Caco-2 (cell line): ENCODE measurements at regions not wholly inside any gene's neighbourhood (a gene's known extent, or its start where the extent isn't known, plus 50 kb on each side); places are given as distances from the start of the nearest gene placed in this dataset.

Experiments
- BruUV-seq: library from RNA; stranded (reverse); fragments of 400-500 nt; replicated peaks from 2 replicates; lab custom pipeline; 2021; lab: Mats Ljungman, UMichigan
- CTCF ChIA-PET: fragments of 300-600 bp; sonication (Branson Sonifier 250); formaldehyde crosslinking; loops from one replicate; lab custom pipeline; 2022; ENCODE audit warnings: antibody characterized with exemption; lab: Charles Lee
- POLR2A ChIA-PET: fragments of 300-600 bp; sonication (Branson Sonifier 250); formaldehyde crosslinking; loops from one replicate; lab custom pipeline; 2022; ENCODE audit warnings: antibody characterized with exemption; lab: Charles Lee
- DNase-seq, 2 experiments: peaks; one replicate each; pipeline versions ENCODE4 v3.0.0 to v3.0.0-alpha.2; 2020 to 2022
- H3K27me3 ChIP-seq: replicated peaks from 2 replicates; pipeline ENCODE4 v1.6.0; 2011; ENCODE audit warnings: low read length; ENCODE audit not compliant: control insufficient read depth, insufficient read depth
- H3K36me3 ChIP-seq: 2 replicates; pipeline ENCODE4 v1.5.1; 2011; ENCODE audit warnings: low read length; ENCODE audit not compliant: control insufficient read depth, insufficient read depth
- H3K4me1 ChIP-seq: fragments of 250-450 bp; sonication (Bioruptor Pico); 2 replicates; pipeline ENCODE4 v1.5.1; 2020; ENCODE audit warnings: mild to moderate bottlenecking
- H3K4me3 ChIP-seq: 2 replicates; pipeline ENCODE4 v1.5.1; 2011; ENCODE audit warnings: low read depth, mild to moderate bottlenecking, control low read depth, low read length
- H3K9me3 ChIP-seq: fragments of 250-450 bp; sonication (Bioruptor Pico); 2 replicates; pipeline ENCODE4 v1.5.1; 2020; ENCODE audit warnings: mild to moderate bottlenecking, moderate library complexity
- H3K27ac Mint-ChIP-seq: one replicate; pipeline ENCODE4 v1.8.0; 2022; ENCODE audit warnings: mixed read lengths; ENCODE audit not compliant: unreplicated experiment
- H3K27me3 Mint-ChIP-seq: one replicate; pipeline ENCODE4 v1.8.0; 2022; ENCODE audit warnings: mixed read lengths; ENCODE audit not compliant: insufficient read depth, unreplicated experiment
- H3K36me3 Mint-ChIP-seq: one replicate; pipeline ENCODE4 v1.8.0; 2022; ENCODE audit warnings: mild to moderate bottlenecking, mixed read lengths; ENCODE audit not compliant: insufficient read depth, unreplicated experiment
- H3K4me1 Mint-ChIP-seq: one replicate; pipeline ENCODE4 v1.8.0; 2022; ENCODE audit warnings: low read depth, mixed read lengths; ENCODE audit not compliant: unreplicated experiment
- H3K4me3 Mint-ChIP-seq: one replicate; pipeline ENCODE4 v1.8.0; 2022; ENCODE audit warnings: mild to moderate bottlenecking, moderate library complexity, mixed read lengths; ENCODE audit not compliant: unreplicated experiment
- H3K9me3 Mint-ChIP-seq: one replicate; pipeline ENCODE4 v1.8.0; 2022; ENCODE audit warnings: mixed read lengths; ENCODE audit not compliant: unreplicated experiment
- intact Hi-C: fragments of 100-400 bp; cut with micrococcal nuclease; formaldehyde crosslinking; loops from one replicate; pipeline ENCODE4 v1.10.0; 2022; ENCODE audit not compliant: unreplicated experiment
- TF ChIP-seq, protein P1 (sequence below), 2 experiments: fragments of 200-600 bp in 1 of 2; IDR thresholded peaks; 1 replicate in 1 of 2; 2 replicates in 1 of 2; pipeline versions ENCODE4 v1.5.1 to v1.8.0; 2011 to 2022; ENCODE audit warnings: antibody characterized with exemption in 1 of 2, control low read depth in 1 of 2, inconsistent platforms in 1 of 2, low read depth in 1 of 2, low read length in 1 of 2, mild to moderate bottlenecking in 1 of 2, moderate library complexity in 1 of 2; ENCODE audit not compliant: insufficient read depth in 1 of 2, severe bottlenecking in 1 of 2, unreplicated experiment in 1 of 2

DNA sequence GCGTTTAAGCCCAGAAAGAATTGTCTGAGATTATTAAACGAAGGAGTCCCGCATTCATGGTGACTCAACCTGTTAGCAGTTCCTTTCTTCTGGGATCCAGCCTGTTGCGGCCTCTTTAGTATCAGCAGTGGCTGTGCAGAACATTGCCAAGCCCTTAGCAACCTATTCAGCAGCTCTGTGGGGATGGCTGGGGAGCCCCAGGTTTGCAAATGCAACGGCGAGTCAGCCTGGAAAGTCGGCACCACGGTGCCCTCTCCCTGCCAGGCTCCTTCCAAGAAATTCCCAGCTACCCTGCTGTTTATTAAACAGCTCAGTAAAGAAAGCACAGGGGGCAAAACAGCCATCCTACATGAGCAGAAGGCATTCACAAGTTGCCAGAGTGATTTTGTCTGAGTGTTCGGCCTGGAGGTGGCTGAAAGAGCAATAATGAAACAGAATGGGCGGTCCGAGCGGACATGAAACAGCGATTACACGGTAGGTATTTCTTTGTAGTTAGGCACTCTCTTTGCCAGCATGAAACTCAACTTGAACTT lies 198.3 kb downstream of the BAMBI start:
- Histone ChIP-seq H3K4me3 (no peak overlapping the region), H3K27me3 (no peaks in the 10 kb centered on the region), H3K36me3 (no peaks in the 10 kb centered on the region), H3K9me3 (no peaks in the 10 kb centered on the region; the same call in 1 of the 2 replicates), H3K4me1 (peaks cover 16% of the 10 kb centered on the region)
- intact Hi-C loops: no loop called here
- no peaks in the 10 kb centered on the region for H3K27me3 Mint-ChIP-seq
- ChIA-PET CTCF (interaction anchor here (0.5 kb wide), 1 partner anchor 220 kb away, joined by 5 read pairs; no protein-coding TSS in a partner anchor), POLR2A (interaction anchor here (0.5 kb wide), 1 partner anchor 158 kb away, joined by 29 read pairs; no protein-coding TSS in a partner anchor)
- H3K9me3 Mint-ChIP-seq: peaks cover 13% of the 10 kb centered on the region
- no peaks in the 10 kb centered on the region for H3K36me3 Mint-ChIP-seq
- no TSS peak for BruUV-seq
- DNase-seq: no peak
- TF ChIP-seq, protein P1, sequence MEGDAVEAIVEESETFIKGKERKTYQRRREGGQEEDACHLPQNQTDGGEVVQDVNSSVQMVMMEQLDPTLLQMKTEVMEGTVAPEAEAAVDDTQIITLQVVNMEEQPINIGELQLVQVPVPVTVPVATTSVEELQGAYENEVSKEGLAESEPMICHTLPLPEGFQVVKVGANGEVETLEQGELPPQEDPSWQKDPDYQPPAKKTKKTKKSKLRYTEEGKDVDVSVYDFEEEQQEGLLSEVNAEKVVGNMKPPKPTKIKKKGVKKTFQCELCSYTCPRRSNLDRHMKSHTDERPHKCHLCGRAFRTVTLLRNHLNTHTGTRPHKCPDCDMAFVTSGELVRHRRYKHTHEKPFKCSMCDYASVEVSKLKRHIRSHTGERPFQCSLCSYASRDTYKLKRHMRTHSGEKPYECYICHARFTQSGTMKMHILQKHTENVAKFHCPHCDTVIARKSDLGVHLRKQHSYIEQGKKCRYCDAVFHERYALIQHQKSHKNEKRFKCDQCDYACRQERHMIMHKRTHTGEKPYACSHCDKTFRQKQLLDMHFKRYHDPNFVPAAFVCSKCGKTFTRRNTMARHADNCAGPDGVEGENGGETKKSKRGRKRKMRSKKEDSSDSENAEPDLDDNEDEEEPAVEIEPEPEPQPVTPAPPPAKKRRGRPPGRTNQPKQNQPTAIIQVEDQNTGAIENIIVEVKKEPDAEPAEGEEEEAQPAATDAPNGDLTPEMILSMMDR (IDR thresholded peaks at IDR 0.05; ENCODE audit: insufficient read depth in 1 of 2, low read depth in 1 of 2, low read length in 1 of 2, severe bottlenecking in 1 of 2, unreplicated experiment in 1 of 2): no peak
- H3K4me3 Mint-ChIP-seq: no peak overlapping the region
- peaks cover 7% of the 10 kb centered on the region for H3K4me1 Mint-ChIP-seq
- H3K27ac Mint-ChIP-seq: no peak overlapping the region

DNA sequence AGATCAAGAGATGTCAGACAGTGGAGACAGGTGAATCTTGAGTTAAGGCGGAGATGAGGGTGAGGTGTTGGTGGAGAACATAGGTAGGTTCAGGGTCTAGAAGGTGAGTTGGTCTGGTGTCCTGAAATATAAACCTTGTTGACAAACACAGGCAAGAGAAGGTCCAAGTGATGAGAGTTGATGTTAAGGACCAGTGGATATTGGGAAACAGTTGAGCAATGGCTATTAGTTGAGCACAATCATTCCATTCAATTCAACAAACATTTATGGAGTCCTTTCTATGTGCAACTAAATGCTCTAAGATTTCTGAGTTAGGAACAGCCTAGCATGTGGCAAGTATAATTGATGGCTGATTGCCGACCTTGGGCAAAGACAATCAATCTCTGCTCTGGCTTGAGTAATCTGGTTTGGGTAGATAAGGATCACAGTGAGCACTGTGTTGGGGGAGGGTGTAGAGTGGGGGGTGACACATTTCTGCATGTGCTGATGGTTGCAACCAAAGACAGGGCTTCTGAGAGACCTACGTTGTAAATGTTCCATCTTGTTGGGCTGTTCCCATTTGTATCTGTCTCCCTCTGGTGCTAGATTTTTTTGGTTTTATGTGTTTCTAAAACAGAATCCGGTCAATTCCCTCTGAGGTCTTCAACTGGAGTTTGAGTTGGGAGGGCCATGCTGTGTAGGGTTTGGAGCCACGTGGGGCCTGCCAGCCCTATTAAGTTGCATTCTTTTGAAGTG lies 201.1 kb downstream of the BAMBI start:
- no TSS peak for BruUV-seq
- CTCF ChIA-PET: no interaction called here
- no peak overlapping the region for H3K4me3 Mint-ChIP-seq

DNA sequence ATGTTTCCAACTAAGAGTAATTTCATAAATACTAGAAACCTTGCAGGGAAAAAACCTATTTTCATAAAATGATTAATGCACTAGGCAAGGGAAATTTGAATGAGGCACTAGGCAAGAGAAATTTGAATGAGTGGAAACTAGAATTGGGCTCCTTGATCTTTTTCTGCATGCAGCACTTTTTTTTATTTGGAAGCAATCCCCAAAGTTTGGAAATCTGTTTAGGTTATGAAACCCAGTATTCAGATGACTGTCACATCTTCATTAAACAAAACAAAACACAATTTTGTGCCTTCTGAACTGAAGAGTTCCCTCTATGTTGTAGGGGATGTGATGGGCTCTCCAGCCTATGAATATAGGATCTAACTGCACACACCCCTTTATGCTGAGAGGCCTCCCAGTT lies 201.9 kb downstream of the BAMBI start:
- ChIA-PET POLR2A (no interaction called here), CTCF (no interaction called here)
- H3K4me3 ChIP-seq: no peak overlapping the region
- H3K4me1 Mint-ChIP-seq: peaks cover 39% of the 10 kb centered on the region
- peaks cover 5% of the 10 kb centered on the region for H3K9me3 Mint-ChIP-seq
- peaks cover 36% of the 10 kb centered on the region for H3K4me1 ChIP-seq
- no peaks in the 10 kb centered on the region for H3K27me3 ChIP-seq
- no peak overlapping the region for H3K4me3 Mint-ChIP-seq
- no peaks in the 10 kb centered on the region for H3K36me3 ChIP-seq
- BruUV-seq: no TSS peak
- TF ChIP-seq, protein P1 (IDR thresholded peaks at IDR 0.05; ENCODE audit: insufficient read depth in 1 of 2, low read depth in 1 of 2, low read length in 1 of 2, severe bottlenecking in 1 of 2, unreplicated experiment in 1 of 2): no peak
- intact Hi-C loops: loop anchor here (2.0 kb wide), 1 partner anchor 202 kb away; the partner anchor contains the start of gene BAMBI
- H3K9me3 ChIP-seq: no peaks in the 10 kb centered on the region; the same call in 1 of the 2 replicates
- DNase-seq: no peak
- no peak overlapping the region for H3K27ac Mint-ChIP-seq
- H3K36me3 Mint-ChIP-seq: no peaks in the 10 kb centered on the region
- no peaks in the 10 kb centered on the region for H3K27me3 Mint-ChIP-seq

More for the DNA sequence above, 201.1 kb downstream of the BAMBI start:
- H3K4me1 Mint-ChIP-seq: peaks cover 31% of the 10 kb centered on the region
- POLR2A ChIA-PET: no interaction called here
- H3K27ac Mint-ChIP-seq: no peak overlapping the region
- no peaks in the 10 kb centered on the region for H3K27me3 Mint-ChIP-seq
- intact Hi-C loops: loop anchor here (2.0 kb wide), 1 partner anchor 202 kb away; the partner anchor contains the start of gene BAMBI
- Histone ChIP-seq H3K4me1 (peaks cover 34% of the 10 kb centered on the region), H3K27me3 (no peaks in the 10 kb centered on the region), H3K36me3 (no peaks in the 10 kb centered on the region), H3K9me3 (no peaks in the 10 kb centered on the region; the same call in 1 of the 2 replicates), H3K4me3 (no peak overlapping the region)
- H3K36me3 Mint-ChIP-seq: no peaks in the 10 kb centered on the region
- peaks cover 13% of the 10 kb centered on the region for H3K9me3 Mint-ChIP-seq
- DNase-seq: no peak
- TF ChIP-seq, protein P1 (IDR thresholded peaks at IDR 0.05; ENCODE audit: insufficient read depth in 1 of 2, low read depth in 1 of 2, low read length in 1 of 2, severe bottlenecking in 1 of 2, unreplicated experiment in 1 of 2): peak in 1 of 2 experiments; percentile 7
